Psoas muscle (tissue), 7 donors: ENCODE measurements at regions not wholly inside any gene's neighbourhood (a gene's known extent, or its start where the extent isn't known, plus 50 kb on each side); places are given as distances from the start of the nearest gene placed in this dataset.
"Not testable (repeated sequence)": the region's sequence is repeated elsewhere in the genome, so short reads cannot be mapped to it uniquely, and the experiment has no call there.

Experiments used
- ATAC-seq, 4 donors: fragments of 200-7000 bp; cut with Tn5 transposase; one replicate each; pipeline ENCODE4 v1.9.1; 2020; ENCODE audit warnings: moderate library complexity in 3 of 4, mild to moderate bottlenecking in 2 of 4
- DNase-seq, 2 donors: peaks; one replicate each; pipeline ENCODE4 v3.0.0-alpha.2; 2020
- H3K27ac ChIP-seq: fragments of 200-600 bp; one replicate; pipeline ENCODE4 v1.8.0; 2022
- H3K27me3 ChIP-seq, 3 donors: fragments of 200-600 bp in 1 of 3; one replicate each; pipeline versions ENCODE4 v1.6.1 to v1.8.0; 2013 to 2022; ENCODE audit warnings: low read length in 2 of 3, mild to moderate bottlenecking in 2 of 3, moderate library complexity in 1 of 3; ENCODE audit not compliant: insufficient read depth in 3 of 3
- H3K36me3 ChIP-seq, 2 donors: fragments of 200-600 bp in 1 of 2; one replicate each; pipeline versions ENCODE4 v1.6.1 to v1.8.0; 2013 to 2022; ENCODE audit warnings: low read depth in 1 of 2, mild to moderate bottlenecking in 1 of 2, moderate library complexity in 1 of 2; ENCODE audit not compliant: insufficient read depth in 1 of 2
- H3K4me1 ChIP-seq: fragments of 200-600 bp; one replicate; pipeline ENCODE4 v1.8.0; 2022
- H3K4me3 ChIP-seq: fragments of 200-600 bp; one replicate; pipeline ENCODE4 v1.8.0; 2022; ENCODE audit warnings: mild to moderate bottlenecking
- H3K9me3 ChIP-seq: fragments of 200-600 bp; one replicate; pipeline ENCODE4 v1.8.0; 2022
- WGBS, 3 donors: extraction: QIAGEN DNeasy Blood & Tissue Kit; methylation state at CpG; one replicate each; pipeline versions ENCODE4 v1.1.6 to v1.1.7; 2013; 5-methylcytosine and 5-hydroxymethylcytosine counted together
- intact Hi-C, 2 donors: fragments of 100-400 bp; cut with DNase I; formaldehyde crosslinking; loops; one replicate each; pipeline versions ENCODE4 v1.11.0 to v1.14.2; 2022
- TF ChIP-seq, protein P1 (sequence below): fragments of 200-600 bp; IDR thresholded peaks from one replicate; pipeline ENCODE4 v1.8.0; 2022; ENCODE audit warnings: antibody characterized with exemption
- donor health status: healthy with polysubstance abuse.
- donor health status: DM: no; HTN: no; CAD: no; lungs with moderate emphysema.
- donor health status: Bipolar disorder and iron deficiency.
- donor health status: healthy.
- donor health status: DM: yes; HTN: yes; CAD: no.
- donor health status: DM: no; HTN: no; CAD: no.
- donor health status: DM: yes; HTN: yes; CAD: no.

DNA sequence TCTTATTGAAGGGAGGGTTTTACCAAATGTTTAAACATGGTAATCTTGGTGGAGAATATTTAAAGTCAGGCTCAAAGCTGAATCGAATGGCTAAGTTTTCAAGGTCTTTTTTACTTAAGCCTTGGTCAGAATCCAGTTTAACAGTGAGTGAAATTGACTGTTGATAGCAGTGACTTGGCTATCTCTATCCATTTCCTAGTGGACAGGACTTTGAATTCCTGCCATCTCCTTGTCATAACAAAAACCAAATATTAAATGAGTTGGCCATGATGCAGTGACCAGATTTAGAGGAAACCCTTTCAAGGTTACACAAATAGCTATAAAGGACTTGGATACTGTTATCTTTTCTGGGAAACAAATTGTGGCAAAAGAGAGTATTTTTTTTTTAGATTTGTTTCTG, 92.0 kb downstream of the JRKL start:
- H3K4me3 ChIP-seq, result no peak overlapping the region
- H3K27ac ChIP-seq, result no peak overlapping the region
- no peak for DNase-seq
- H3K4me1 ChIP-seq, result no peaks in the 10 kb centered on the region
- intact Hi-C loops, result no loop called here
- WGBS, 3 donors, result 27 to 40% (median 29%) methylated on average over 1 of the region's 1 CpG
- no peaks in the 10 kb centered on the region for H3K27me3 ChIP-seq
- no peaks in the 10 kb centered on the region for H3K9me3 ChIP-seq
- no peaks in the 10 kb centered on the region for H3K36me3 ChIP-seq
- TF ChIP-seq, protein P1, sequence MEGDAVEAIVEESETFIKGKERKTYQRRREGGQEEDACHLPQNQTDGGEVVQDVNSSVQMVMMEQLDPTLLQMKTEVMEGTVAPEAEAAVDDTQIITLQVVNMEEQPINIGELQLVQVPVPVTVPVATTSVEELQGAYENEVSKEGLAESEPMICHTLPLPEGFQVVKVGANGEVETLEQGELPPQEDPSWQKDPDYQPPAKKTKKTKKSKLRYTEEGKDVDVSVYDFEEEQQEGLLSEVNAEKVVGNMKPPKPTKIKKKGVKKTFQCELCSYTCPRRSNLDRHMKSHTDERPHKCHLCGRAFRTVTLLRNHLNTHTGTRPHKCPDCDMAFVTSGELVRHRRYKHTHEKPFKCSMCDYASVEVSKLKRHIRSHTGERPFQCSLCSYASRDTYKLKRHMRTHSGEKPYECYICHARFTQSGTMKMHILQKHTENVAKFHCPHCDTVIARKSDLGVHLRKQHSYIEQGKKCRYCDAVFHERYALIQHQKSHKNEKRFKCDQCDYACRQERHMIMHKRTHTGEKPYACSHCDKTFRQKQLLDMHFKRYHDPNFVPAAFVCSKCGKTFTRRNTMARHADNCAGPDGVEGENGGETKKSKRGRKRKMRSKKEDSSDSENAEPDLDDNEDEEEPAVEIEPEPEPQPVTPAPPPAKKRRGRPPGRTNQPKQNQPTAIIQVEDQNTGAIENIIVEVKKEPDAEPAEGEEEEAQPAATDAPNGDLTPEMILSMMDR, result no peak
- ATAC-seq, result no peak

GRCh38 chr11:96482193-96482592, 92.4 kb downstream of the JRKL start:
- WGBS, 3 donors, result 92 to 97% (median 93%) methylated on average over 2 of the region's 2 CpGs
- H3K9me3 ChIP-seq, result no peaks in the 10 kb centered on the region
- ATAC-seq, result no peak
- no peaks in the 10 kb centered on the region for H3K27me3 ChIP-seq
- no peak overlapping the region for H3K4me3 ChIP-seq
- TF ChIP-seq, protein P1, result no peak
- H3K36me3 ChIP-seq, result no peaks in the 10 kb centered on the region
- no peak overlapping the region for H3K27ac ChIP-seq
- no peak for DNase-seq
- no peaks in the 10 kb centered on the region for H3K4me1 ChIP-seq
- intact Hi-C loops, result no loop called here

DNA sequence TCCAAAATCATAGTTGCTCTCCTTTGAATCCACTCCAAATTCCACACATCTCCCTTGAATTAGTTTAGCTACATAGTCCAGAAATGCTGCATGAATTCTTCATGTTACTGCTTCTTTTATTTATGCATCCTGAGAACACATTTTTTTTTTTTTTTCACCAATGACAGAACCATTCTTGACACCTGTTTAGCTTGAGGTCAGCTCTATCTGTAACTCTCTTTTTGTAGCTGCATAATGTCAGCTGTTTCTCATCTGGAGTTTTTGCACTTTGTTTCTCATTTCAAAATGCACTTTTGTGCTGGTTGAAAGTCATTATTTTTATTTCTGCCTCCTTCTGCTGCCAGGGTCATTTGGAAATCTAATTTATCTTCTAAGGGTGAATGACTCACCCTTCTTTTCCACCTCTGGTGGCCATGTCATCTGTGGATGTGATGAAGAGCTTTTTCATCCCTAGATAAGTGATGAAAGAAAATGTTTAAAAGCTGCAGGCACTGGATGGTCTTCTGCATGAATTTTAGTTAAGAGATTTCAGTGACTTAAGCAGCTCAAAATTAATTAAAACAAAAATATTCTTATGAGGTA, 93.7 kb downstream of the JRKL start:
- Histone ChIP-seq H3K27ac (no peak overlapping the region), H3K9me3 (no peaks in the 10 kb centered on the region), H3K4me3 (no peak overlapping the region), H3K27me3 (no peaks in the 10 kb centered on the region), H3K36me3 (no peaks in the 10 kb centered on the region), H3K4me1 (no peaks in the 10 kb centered on the region)
- intact Hi-C loops, result no loop called here
- DNase-seq (no peak), ATAC-seq (no peak)
- TF ChIP-seq, protein P1, result no peak

DNA sequence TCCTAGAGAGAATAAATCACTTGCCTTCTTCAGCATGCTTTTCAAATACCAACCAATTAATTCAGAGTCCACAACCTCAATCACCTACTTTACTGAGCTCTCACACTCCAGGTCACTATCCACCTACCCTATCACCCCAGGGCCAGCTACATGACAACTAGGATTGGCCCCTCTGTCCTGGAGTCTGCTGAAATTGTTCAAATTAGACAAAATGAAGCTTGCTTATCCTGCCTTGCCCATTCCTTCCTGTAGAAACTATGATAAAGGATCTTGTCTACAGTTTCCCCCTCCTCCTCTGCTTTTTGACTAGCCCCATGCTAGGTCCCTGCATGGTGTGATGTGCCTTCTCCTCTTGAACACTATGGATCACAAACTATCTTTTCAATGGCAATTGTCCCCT, 94.5 kb downstream of the JRKL start:
- Histone ChIP-seq H3K4me1 (no peaks in the 10 kb centered on the region), H3K27ac (no peak overlapping the region), H3K9me3 (no peaks in the 10 kb centered on the region), H3K27me3 (no peaks in the 10 kb centered on the region), H3K4me3 (no peak overlapping the region), H3K36me3 (no peaks in the 10 kb centered on the region)
- no peak for ATAC-seq
- intact Hi-C loops, result no loop called here
- DNase-seq, result no peak
- TF ChIP-seq, protein P1, result no peak

DNA sequence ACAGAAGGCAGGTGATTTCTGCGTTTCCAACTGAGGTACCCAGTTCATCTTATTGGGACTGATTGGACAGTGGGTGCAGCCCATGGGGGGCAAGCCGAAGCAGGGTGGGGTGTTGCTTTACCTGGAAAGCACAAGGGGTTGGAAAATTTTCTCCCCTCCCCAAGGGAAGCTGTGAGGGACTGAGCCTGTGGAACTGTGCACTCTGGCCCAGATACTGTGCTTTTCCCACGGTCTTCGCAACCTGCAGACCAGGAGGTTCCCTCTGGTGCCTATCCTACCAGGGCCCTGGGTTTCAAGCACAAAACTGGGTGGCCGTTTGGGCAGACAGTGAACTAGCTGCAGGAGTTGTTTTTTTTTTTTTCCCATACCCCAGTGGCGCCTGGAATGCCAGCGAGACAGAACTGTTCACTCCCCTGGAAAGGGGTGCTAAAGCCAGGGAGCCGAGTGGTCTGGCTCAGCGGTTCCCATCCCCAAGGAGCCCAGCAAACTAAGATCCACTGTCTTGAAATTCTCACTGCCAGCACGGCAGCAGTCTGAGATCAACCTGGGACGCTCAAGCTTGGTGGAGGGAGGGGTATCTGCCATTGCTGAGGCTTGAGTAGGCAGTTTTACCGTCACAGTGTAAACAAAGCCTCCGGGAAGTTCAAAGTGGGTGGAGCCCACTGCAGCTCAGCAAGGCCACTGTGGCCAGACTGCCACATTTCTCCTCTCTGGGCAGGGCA, 97.2 kb downstream of the JRKL start:
- Histone ChIP-seq H3K36me3 (no peaks in the 10 kb centered on the region), H3K27me3 (no peaks in the 10 kb centered on the region), H3K4me1 (no peaks in the 10 kb centered on the region), H3K27ac (no peak overlapping the region), H3K4me3 (no peak overlapping the region), H3K9me3 (no peaks in the 10 kb centered on the region)
- intact Hi-C loops, result no loop called here
- DNase-seq (no peak), ATAC-seq (no peak)
- 55 to 58% (median 56%) methylated on average over 13 of the region's 13 CpGs for WGBS, 3 donors
- TF ChIP-seq, protein P1, result no peak

- intact Hi-C loops, H3K4me3 ChIP-seq, DNase-seq, H3K36me3 ChIP-seq, ATAC-seq, H3K27ac ChIP-seq, H3K9me3 ChIP-seq, H3K4me1 ChIP-seq, H3K27me3 ChIP-seq: not testable (repeated sequence)
- 74 to 79% (median 76%) methylated on average over 3 of the region's 3 CpGs for WGBS, 3 donors
These were observed 99.1 kb downstream of the JRKL start for GRCh38 chr11:96488911-96489310.
